Tibial nerve (tissue), 4 donors: ENCODE measurements at regions not wholly inside any gene's neighbourhood (a gene's known extent, or its start where the extent isn't known, plus 50 kb on each side); places are given as distances from the start of the nearest gene placed in this dataset.

ENCODE experiments used
- CTCF ChIP-seq, 5 experiments: fragments of 200-600 bp in 3 of 5; fragments of 450-650 bp in 2 of 5; sonication (generic) in 3 of 5; IDR thresholded peaks; one replicate each; pipeline ENCODE4 v1.5.1; 2016 to 2019; ENCODE audit warnings: antibody characterized with exemption in 5 of 5, mild to moderate bottlenecking in 3 of 5, moderate library complexity in 2 of 5
- EP300 ChIP-seq, 2 donors: sonication (generic); formaldehyde crosslinking; IDR thresholded peaks; one replicate each; pipeline ENCODE4 v1.6.1; 2017; ENCODE audit warnings: antibody characterized with exemption in 2 of 2, mild to moderate bottlenecking in 1 of 2
- POLR2A ChIP-seq, 2 donors: fragments of 450-650 bp; IDR thresholded peaks; one replicate each; pipeline ENCODE4 v1.6.1; 2017; ENCODE audit warnings: antibody characterized with exemption in 2 of 2, mild to moderate bottlenecking in 2 of 2, moderate library complexity in 2 of 2

- TF ChIP-seq POLR2A (IDR thresholded peaks at IDR 0.05) (no peak), CTCF (IDR thresholded peaks at IDR 0.05) (no peak), EP300 (IDR thresholded peaks at IDR 0.05) (no peak)
Observed at GRCh38 chr11:15430381-15430780, 315.7 kb downstream of the INSC start.
